Endothelial cell of umbilical vein (primary cell): ENCODE measurements at regions not wholly inside any gene's neighbourhood (a gene's known extent, or its start where the extent isn't known, plus 50 kb on each side); places are given as distances from the start of the nearest gene placed in this dataset.

Experiments used
- BruUV-seq: library from RNA; stranded (reverse); fragments of 400-500 nt; replicated peaks from 2 replicates; lab custom pipeline; 2021; lab: Mats Ljungman, UMichigan
- CTCF ChIA-PET: fragments of 300-600, 350-600 bp; sonication (Branson Sonifier 250); formaldehyde crosslinking; loops from one replicate; lab custom pipeline; 2021; ENCODE audit warnings: antibody characterized with exemption, inconsistent platforms; lab: Charles Lee
- POLR2A ChIA-PET: fragments of 300-600, 350-600 bp; sonication (Branson Sonifier 250); formaldehyde crosslinking; loops from one replicate; lab custom pipeline; 2021; ENCODE audit warnings: antibody characterized with exemption, inconsistent platforms; lab: Charles Lee
- DNase-seq: peaks from one replicate; pipeline ENCODE4 v3.0.0-alpha.2; 2011; ENCODE audit warnings: low read depth, low spot score
- FAIRE-seq: peaks from 2 replicates; lab custom pipeline; 2011; peaks lifted over from hg19 to GRCh38; lab: Jason Lieb, UNC
- H2AFZ ChIP-seq: 2 replicates; pipeline ENCODE4 v1.6.0; 2012; ENCODE audit warnings: low read depth, low read length, control low read depth, inconsistent platforms
- H3K27ac ChIP-seq: 2 replicates; pipeline ENCODE4 v1.5.1; 2011; ENCODE audit warnings: low read depth, mild to moderate bottlenecking, control low read depth, low read length, moderate library complexity; ENCODE audit not compliant: insufficient read depth
- H3K27me3 ChIP-seq, 2 experiments: 2 replicates each; pipeline versions ENCODE4 v1.6.0 to v1.6.1; 2011; ENCODE audit warnings: low read length in 2 of 2, mixed read lengths in 1 of 2; ENCODE audit not compliant: control insufficient read depth in 2 of 2, insufficient read depth in 2 of 2
- H3K36me3 ChIP-seq, 2 experiments: 2 replicates in 1 of 2; 3 replicates in 1 of 2; pipeline ENCODE4 v1.5.1; 2011; ENCODE audit warnings: low read length in 2 of 2, mild to moderate bottlenecking in 1 of 2, moderate library complexity in 1 of 2; ENCODE audit not compliant: control insufficient read depth in 2 of 2, insufficient read depth in 2 of 2; ENCODE audit errors: extremely low read depth in 1 of 2
- H3K4me1 ChIP-seq: 3 replicates; pipeline ENCODE4 v1.5.1; 2011; ENCODE audit warnings: mild to moderate bottlenecking, low read length; ENCODE audit not compliant: control insufficient read depth, insufficient read depth; ENCODE audit errors: extremely low read depth
- H3K4me2 ChIP-seq: 2 replicates; pipeline ENCODE4 v1.6.1; 2011; ENCODE audit warnings: low read length, control low read depth, mixed read lengths; ENCODE audit not compliant: insufficient read depth
- H3K4me3 ChIP-seq, 3 experiments: fragments of 200-600 bp in 1 of 3; sonication (generic), shearing (Covaris generic) in 1 of 3; replicated peaks in 1 of 3; 2 replicates each; pipeline ENCODE4 v1.5.1; 2011 to 2016; ENCODE audit warnings: control low read depth in 3 of 3, low read length in 3 of 3, mild to moderate bottlenecking in 2 of 3, inconsistent platforms in 1 of 3, low read depth in 1 of 3, moderate library complexity in 1 of 3; ENCODE audit not compliant: insufficient read depth in 1 of 3
- H3K79me2 ChIP-seq: 2 replicates; pipeline ENCODE4 v1.6.0; 2012; ENCODE audit warnings: low read length, inconsistent platforms; ENCODE audit not compliant: control insufficient read depth, insufficient read depth
- H3K9ac ChIP-seq: replicated peaks from 2 replicates; pipeline ENCODE3; 2011; ENCODE audit warnings: low read length, control low read depth; ENCODE audit not compliant: insufficient read depth; ENCODE audit errors: extremely low read depth
- H3K9me1 ChIP-seq: replicated peaks from 3 replicates; pipeline ENCODE4 v1.6.0; 2011; ENCODE audit warnings: mild to moderate bottlenecking, low read length; ENCODE audit not compliant: control insufficient read depth, insufficient read depth; ENCODE audit errors: extremely low read depth
- H3K9me3 ChIP-seq: replicated peaks from 2 replicates; pipeline ENCODE4 v1.5.1; 2012; ENCODE audit warnings: low read length, inconsistent platforms; ENCODE audit not compliant: control insufficient read depth, insufficient read depth
- H4K20me1 ChIP-seq: replicated peaks from 2 replicates; pipeline ENCODE3; 2011; ENCODE audit warnings: mild to moderate bottlenecking, low read length; ENCODE audit not compliant: control insufficient read depth, insufficient read depth; ENCODE audit errors: extremely low read depth
- EZH2 ChIP-seq: IDR thresholded peaks from 2 replicates; pipeline ENCODE4 v1.6.1; 2012; ENCODE audit warnings: borderline replicate concordance, low read depth, mild to moderate bottlenecking, moderate library complexity, low read length, inconsistent platforms; ENCODE audit not compliant: severe bottlenecking
- FOS ChIP-seq: IDR thresholded peaks from 2 replicates; pipeline ENCODE4 v1.6.1; 2011; ENCODE audit warnings: mild to moderate bottlenecking, low read length, moderate library complexity, borderline replicate concordance; ENCODE audit not compliant: insufficient read depth
- GATA2 ChIP-seq: IDR thresholded peaks from 2 replicates; pipeline ENCODE4 v1.7.0; 2011; ENCODE audit warnings: low read depth, mild to moderate bottlenecking, moderate library complexity, mixed read lengths, low read length; ENCODE audit not compliant: insufficient read length, insufficient read depth
- JUN ChIP-seq: IDR thresholded peaks from 2 replicates; pipeline ENCODE4 v1.6.1; 2011; ENCODE audit warnings: borderline replicate concordance, low read depth; ENCODE audit not compliant: insufficient read length, insufficient read depth
- MYC ChIP-seq: IDR thresholded peaks from one replicate; pipeline ENCODE4 v1.6.1; 2011; ENCODE audit warnings: mild to moderate bottlenecking, low read depth, low read length
- POLR2A ChIP-seq: IDR thresholded peaks from 2 replicates; pipeline ENCODE4 v1.6.1; 2012; ENCODE audit warnings: low read depth, mild to moderate bottlenecking, control low read depth, low read length
- POLR2AphosphoS5 ChIP-seq: IDR thresholded peaks from 2 replicates; pipeline ENCODE4 v1.6.1; 2012; ENCODE audit warnings: low read depth, mild to moderate bottlenecking, control low read depth, low read length, moderate library complexity; ENCODE audit not compliant: insufficient read depth
- dilution Hi-C: fragments of 300-500 bp; cut with MboI; formaldehyde crosslinking; loops from one replicate; pipeline ENCODE4 v1.15.0; 2019; ENCODE audit warnings: low sequenced_read_pairs; ENCODE audit not compliant: extremely low pct_ligation_motif_present
- intact Hi-C: fragments of 100-400 bp; cut with micrococcal nuclease; formaldehyde crosslinking; loops from one replicate; pipeline ENCODE4 v1.10.0; 2022
- TF ChIP-seq, protein P1 (sequence below): IDR thresholded peaks from 2 replicates; pipeline ENCODE4 v1.6.1; 2011; ENCODE audit not compliant: insufficient read depth, insufficient read length
- TF ChIP-seq, protein P2 (sequence below), 2 donors: IDR thresholded peaks; 1 replicate in 1 of 2; 2 replicates in 1 of 2; pipeline ENCODE4 v1.5.1; 2011; ENCODE audit warnings: low read length in 2 of 2, mild to moderate bottlenecking in 2 of 2, moderate library complexity in 2 of 2, control low read depth in 1 of 2, inconsistent platforms in 1 of 2, low read depth in 1 of 2; ENCODE audit not compliant: insufficient read depth in 1 of 2; ENCODE audit errors: extremely low read depth in 1 of 2

DNA sequence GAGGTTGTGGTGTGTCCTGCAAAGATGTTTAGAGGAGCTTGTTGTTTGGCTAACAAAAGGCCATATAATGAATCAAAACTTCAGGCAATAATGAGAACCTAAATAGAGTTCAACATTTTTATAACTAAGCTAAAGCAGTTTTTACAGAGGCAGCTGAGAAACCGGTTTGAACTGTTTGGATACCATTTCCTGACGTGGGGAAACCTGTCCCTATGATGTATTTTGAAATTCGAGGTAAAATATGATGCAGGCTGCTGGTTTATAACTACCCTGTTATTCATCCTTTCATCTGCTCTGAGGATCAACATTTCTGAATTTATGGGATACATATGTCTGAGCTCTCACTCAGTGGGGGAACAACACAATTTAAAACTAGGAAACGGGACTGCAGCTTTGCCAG lies 289.5 kb upstream of the IRX2 start:
- Histone ChIP-seq H3K27me3 (no peaks in the 10 kb centered on the region), H3K4me3 (no peak overlapping the region), H3K27ac (no peak overlapping the region), H3K9me3 (peaks cover 9% of the 10 kb centered on the region), H3K9ac (no peak overlapping the region), H2AFZ (no peak overlapping the region), H3K36me3 (no peaks in the 10 kb centered on the region), H4K20me1 (no peaks in the 10 kb centered on the region), H3K79me2 (no peaks in the 10 kb centered on the region), H3K9me1 (no peaks in the 10 kb centered on the region), H3K4me1 (no peaks in the 10 kb centered on the region), H3K4me2 (no peak overlapping the region)
- intact Hi-C loops (no loop called here), dilution Hi-C loops (no loop called here)
- ChIA-PET POLR2A (no interaction called here), CTCF (no interaction called here)
- no peak for TF ChIP-seq POLR2AphosphoS5
- TF ChIP-seq GATA2, result no peak
- TF ChIP-seq, protein P1, sequence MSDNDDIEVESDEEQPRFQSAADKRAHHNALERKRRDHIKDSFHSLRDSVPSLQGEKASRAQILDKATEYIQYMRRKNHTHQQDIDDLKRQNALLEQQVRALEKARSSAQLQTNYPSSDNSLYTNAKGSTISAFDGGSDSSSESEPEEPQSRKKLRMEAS, result no peak
- no peak for TF ChIP-seq EZH2
- no peak for TF ChIP-seq FOS
- no peak for TF ChIP-seq POLR2A
- DNase-seq, result no peak
- no peak for FAIRE-seq
- no TSS peak for BruUV-seq

DNA sequence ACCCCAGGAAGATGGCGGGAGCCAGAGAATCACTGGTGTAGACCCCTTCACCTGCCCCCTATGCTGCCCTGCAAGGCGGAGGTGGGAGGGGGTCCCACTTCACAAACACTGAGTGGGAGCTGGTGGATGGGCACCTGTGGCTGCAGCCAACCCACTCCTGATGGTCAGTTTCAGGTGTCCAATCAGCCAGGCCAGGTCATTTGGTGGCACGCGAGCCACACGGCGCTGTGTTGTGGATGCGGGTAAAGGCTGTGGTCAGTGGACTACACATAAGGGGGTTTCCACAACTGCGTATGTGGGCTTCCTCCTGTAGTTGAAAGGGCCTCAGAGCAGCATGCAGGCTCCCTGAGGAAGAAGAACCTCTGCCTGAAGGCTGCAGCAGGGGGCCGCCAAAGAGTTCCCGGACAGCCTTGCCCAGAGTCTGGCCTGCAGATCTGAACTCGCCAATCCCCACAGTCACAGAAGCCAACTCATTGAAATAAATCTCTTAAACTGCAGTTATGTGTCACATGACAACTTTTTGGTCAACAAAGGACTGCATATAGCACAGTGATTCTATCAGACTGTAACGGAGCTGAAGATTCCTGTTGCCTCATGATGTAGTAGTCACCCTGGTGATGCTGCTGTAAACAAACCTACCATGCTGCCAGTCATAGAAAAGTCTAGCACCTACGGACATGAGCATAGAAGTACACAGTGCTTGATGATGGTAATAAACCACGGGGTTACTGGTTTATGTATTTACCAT lies 284.7 kb upstream of the IRX2 start:
- FAIRE-seq (no peak), DNase-seq (no peak)
- dilution Hi-C loops (no loop called here), intact Hi-C loops (no loop called here)
- no peaks in the 10 kb centered on the region for H3K36me3 ChIP-seq
- CTCF ChIA-PET, result no interaction called here
- POLR2A ChIA-PET, result no interaction called here
- no peak for TF ChIP-seq MYC
- TF ChIP-seq, protein P2, sequence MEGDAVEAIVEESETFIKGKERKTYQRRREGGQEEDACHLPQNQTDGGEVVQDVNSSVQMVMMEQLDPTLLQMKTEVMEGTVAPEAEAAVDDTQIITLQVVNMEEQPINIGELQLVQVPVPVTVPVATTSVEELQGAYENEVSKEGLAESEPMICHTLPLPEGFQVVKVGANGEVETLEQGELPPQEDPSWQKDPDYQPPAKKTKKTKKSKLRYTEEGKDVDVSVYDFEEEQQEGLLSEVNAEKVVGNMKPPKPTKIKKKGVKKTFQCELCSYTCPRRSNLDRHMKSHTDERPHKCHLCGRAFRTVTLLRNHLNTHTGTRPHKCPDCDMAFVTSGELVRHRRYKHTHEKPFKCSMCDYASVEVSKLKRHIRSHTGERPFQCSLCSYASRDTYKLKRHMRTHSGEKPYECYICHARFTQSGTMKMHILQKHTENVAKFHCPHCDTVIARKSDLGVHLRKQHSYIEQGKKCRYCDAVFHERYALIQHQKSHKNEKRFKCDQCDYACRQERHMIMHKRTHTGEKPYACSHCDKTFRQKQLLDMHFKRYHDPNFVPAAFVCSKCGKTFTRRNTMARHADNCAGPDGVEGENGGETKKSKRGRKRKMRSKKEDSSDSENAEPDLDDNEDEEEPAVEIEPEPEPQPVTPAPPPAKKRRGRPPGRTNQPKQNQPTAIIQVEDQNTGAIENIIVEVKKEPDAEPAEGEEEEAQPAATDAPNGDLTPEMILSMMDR (IDR thresholded peaks at IDR 0.05; ENCODE audit: extremely low read depth in 1 of 2, insufficient read depth in 1 of 2, low read depth in 1 of 2, low read length in 2 of 2), result no peak
- no peak for TF ChIP-seq POLR2A
- no peak for TF ChIP-seq EZH2
- no peak for TF ChIP-seq JUN
- no peak for TF ChIP-seq GATA2
- no peak overlapping the region for H3K4me2 ChIP-seq
- no peak overlapping the region for H3K9ac ChIP-seq
- no peaks in the 10 kb centered on the region for H4K20me1 ChIP-seq
- H3K4me3 ChIP-seq, result no peak overlapping the region
- no peaks in the 10 kb centered on the region for H3K27me3 ChIP-seq
- peaks cover 3% of the 10 kb centered on the region for H3K9me3 ChIP-seq
- H3K27ac ChIP-seq, result no peak overlapping the region
- no peaks in the 10 kb centered on the region for H3K9me1 ChIP-seq
- H3K79me2 ChIP-seq, result no peaks in the 10 kb centered on the region
- no peaks in the 10 kb centered on the region for H3K4me1 ChIP-seq
- H2AFZ ChIP-seq, result no peak overlapping the region
- BruUV-seq, result no TSS peak
